ENCODE measurements at regions not wholly inside any gene's neighbourhood (a gene's known extent, or its start where the extent isn't known, plus 50 kb on each side); places are given as distances from the start of the nearest gene placed in this dataset.

- Mint-ChIP-seq H3K27ac (peak overlapping the region; percentile 91), H3K4me3 (peak overlapping the region; percentile 33), H3K9me3 (peaks cover 18% of the 10 kb centered on the region), H3K4me1 (peaks cover 61% of the 10 kb centered on the region), H3K27me3 (ENCODE audit: low read depth, poor library complexity) (no peaks in the 10 kb centered on the region), H3K36me3 (ENCODE audit: low read depth) (no peaks in the 10 kb centered on the region)
- DNase-seq: no peak
- no peak for TF ChIP-seq CTCF (IDR thresholded peaks at IDR 0.05)
Observed at GRCh38 chr3:177430653-177431052, 233.4 kb upstream of the TBL1XR1 start.

- DNase-seq: no peak
- no peak for TF ChIP-seq CTCF (IDR thresholded peaks at IDR 0.05)
- Mint-ChIP-seq H3K4me3 (no peak overlapping the region), H3K27ac (no peak overlapping the region), H3K9me3 (peaks cover 10% of the 10 kb centered on the region), H3K4me1 (peaks cover 51% of the 10 kb centered on the region), H3K27me3 (ENCODE audit: low read depth, poor library complexity) (no peaks in the 10 kb centered on the region), H3K36me3 (ENCODE audit: low read depth) (no peaks in the 10 kb centered on the region)
Observed at GRCh38 chr3:177431525-177432176, 234.4 kb upstream of the TBL1XR1 start.

- Mint-ChIP-seq H3K9me3 (no peaks in the 10 kb centered on the region), H3K27ac (no peak overlapping the region), H3K27me3 (ENCODE audit: low read depth, poor library complexity) (no peaks in the 10 kb centered on the region), H3K4me1 (peaks cover 33% of the 10 kb centered on the region), H3K4me3 (no peak overlapping the region), H3K36me3 (ENCODE audit: low read depth) (no peaks in the 10 kb centered on the region)
- DNase-seq: no peak
- no peak for TF ChIP-seq CTCF (IDR thresholded peaks at IDR 0.05)
Observed at GRCh38 chr3:177435301-177435700, 238.0 kb upstream of the TBL1XR1 start.

- Mint-ChIP-seq H3K27ac (no peak overlapping the region), H3K4me3 (no peak overlapping the region), H3K9me3 (no peaks in the 10 kb centered on the region), H3K4me1 (peaks cover 24% of the 10 kb centered on the region), H3K36me3 (ENCODE audit: low read depth) (no peaks in the 10 kb centered on the region), H3K27me3 (ENCODE audit: low read depth, poor library complexity) (no peaks in the 10 kb centered on the region)
- no peak for TF ChIP-seq CTCF (IDR thresholded peaks at IDR 0.05)
- no peak for DNase-seq
Observed at GRCh38 chr3:177437513-177438337, 240.4 kb upstream of the TBL1XR1 start.

- DNase-seq: no peak
- no peaks in the 10 kb centered on the region for H3K9me3 Mint-ChIP-seq
- TF ChIP-seq CTCF (IDR thresholded peaks at IDR 0.05): no peak
- H3K4me1 Mint-ChIP-seq: peaks cover 24% of the 10 kb centered on the region
- no peak overlapping the region for H3K4me3 Mint-ChIP-seq
- H3K27ac Mint-ChIP-seq: no peak overlapping the region
- H3K36me3 Mint-ChIP-seq (ENCODE audit: low read depth): no peaks in the 10 kb centered on the region
- no peaks in the 10 kb centered on the region for H3K27me3 Mint-ChIP-seq (ENCODE audit: low read depth, poor library complexity)
Observed at GRCh38 chr3:177438596-177439220, 241.4 kb upstream of the TBL1XR1 start.
